Breast epithelium (tissue), 3 donors: ENCODE measurements at regions not wholly inside any gene's neighbourhood (a gene's known extent, or its start where the extent isn't known, plus 50 kb on each side); places are given as distances from the start of the nearest gene placed in this dataset.

Experiments used
- CTCF ChIP-seq, 3 donors: fragments of 450-650 bp; IDR thresholded peaks; one replicate each; pipeline ENCODE4 v1.5.1; 2016 to 2017; ENCODE audit warnings: antibody characterized with exemption in 3 of 3, mild to moderate bottlenecking in 3 of 3, moderate library complexity in 3 of 3
- POLR2A ChIP-seq: fragments of 450-650 bp; IDR thresholded peaks from one replicate; pipeline ENCODE4 v1.6.1; 2016; ENCODE audit warnings: antibody characterized with exemption, mild to moderate bottlenecking, moderate library complexity
- POLR2AphosphoS5 ChIP-seq, 3 donors: sonication (generic); formaldehyde crosslinking; IDR thresholded peaks; one replicate each; pipeline ENCODE4 v1.6.1; 2017; ENCODE audit warnings: antibody characterized with exemption in 3 of 3

GRCh38 chr12:91432089-91432488 is 249.5 kb upstream of the DCN start:
- TF ChIP-seq CTCF (IDR thresholded peaks at IDR 0.05) (no peak), POLR2AphosphoS5 (IDR thresholded peaks at IDR 0.05) (no peak), POLR2A (no peak)
